Pancreas (tissue), 10 donors: ENCODE measurements at regions not wholly inside any gene's neighbourhood (a gene's known extent, or its start where the extent isn't known, plus 50 kb on each side); places are given as distances from the start of the nearest gene placed in this dataset.

Experiments
- ATAC-seq, 4 donors: fragments of 200-7000 bp; cut with Tn5 transposase; one replicate each; pipeline versions ENCODE4 v1.8.0 to v1.9.1; 2020; ENCODE audit warnings: mild to moderate bottlenecking in 4 of 4, moderate library complexity in 4 of 4
- DNase-seq, 6 donors: peaks; one replicate each; pipeline ENCODE4 v3.0.0-alpha.2; 2020
- FAIRE-seq: peaks from 2 replicates; lab custom pipeline; 2012; peaks lifted over from hg19 to GRCh38; lab: Jason Lieb, UNC
- H3K27ac ChIP-seq, 4 donors: fragments of 200-600 bp; sonication (generic); 1 replicate in 3 of 4; 2 replicates in 1 of 4; pipeline versions ENCODE4 v1.5.0 to v1.8.0; 2020
- H3K27me3 ChIP-seq, 4 donors: fragments of 200-600 bp; one replicate each; pipeline ENCODE4 v1.8.0; 2021
- H3K36me3 ChIP-seq, 3 donors: fragments of 200-600 bp; sonication (generic) in 1 of 3; one replicate each; pipeline versions ENCODE4 v1.5.0 to v1.8.0; 2020 to 2021
- H3K4me1 ChIP-seq, 3 donors: fragments of 200-600 bp; one replicate each; pipeline ENCODE4 v1.8.0; 2021
- H3K4me3 ChIP-seq, 4 donors: fragments of 200-600 bp; sonication (generic) in 2 of 4; one replicate each; pipeline versions ENCODE4 v1.5.0 to v1.8.0; 2020 to 2021
- H3K9me3 ChIP-seq, 4 donors: fragments of 200-600 bp; one replicate each; pipeline ENCODE4 v1.8.0; 2021
- CTCF ChIP-seq, 4 donors: fragments of 200-600 bp; sonication (generic) in 3 of 4; IDR thresholded peaks; one replicate each; pipeline versions ENCODE4 v1.5.0 to v1.8.0; 2021; ENCODE audit warnings: antibody characterized with exemption in 4 of 4
- WGBS, 2 donors: extraction: QIAGEN DNeasy Blood & Tissue Kit; methylation state at CpG; one replicate each; pipeline ENCODE4 v1.1.7; 2013; 5-methylcytosine and 5-hydroxymethylcytosine counted together
- intact Hi-C, 3 donors: fragments of 100-400 bp; cut with DNase I; formaldehyde crosslinking; loops; one replicate each; pipeline versions ENCODE4 v1.11.1 to v1.14.2; 2022
- donor health status: healthy with polysubstance abuse.
- donor health status: DM: no; HTN: no; CAD: no; lungs with moderate emphysema.
- donor health status: DM: no; HTN: no; CAD: no.
- donor health status: control.
- donor health status: control.
- donor health status: Bipolar disorder and iron deficiency.
- donor health status: DM: yes; HTN: yes; CAD: no.
- donor health status: DM: no; HTN: no; CAD: no.
- donor health status: DM: no; HTN: no; CAD: no.
- donor health status: DM: yes; HTN: yes; CAD: no.

DNA sequence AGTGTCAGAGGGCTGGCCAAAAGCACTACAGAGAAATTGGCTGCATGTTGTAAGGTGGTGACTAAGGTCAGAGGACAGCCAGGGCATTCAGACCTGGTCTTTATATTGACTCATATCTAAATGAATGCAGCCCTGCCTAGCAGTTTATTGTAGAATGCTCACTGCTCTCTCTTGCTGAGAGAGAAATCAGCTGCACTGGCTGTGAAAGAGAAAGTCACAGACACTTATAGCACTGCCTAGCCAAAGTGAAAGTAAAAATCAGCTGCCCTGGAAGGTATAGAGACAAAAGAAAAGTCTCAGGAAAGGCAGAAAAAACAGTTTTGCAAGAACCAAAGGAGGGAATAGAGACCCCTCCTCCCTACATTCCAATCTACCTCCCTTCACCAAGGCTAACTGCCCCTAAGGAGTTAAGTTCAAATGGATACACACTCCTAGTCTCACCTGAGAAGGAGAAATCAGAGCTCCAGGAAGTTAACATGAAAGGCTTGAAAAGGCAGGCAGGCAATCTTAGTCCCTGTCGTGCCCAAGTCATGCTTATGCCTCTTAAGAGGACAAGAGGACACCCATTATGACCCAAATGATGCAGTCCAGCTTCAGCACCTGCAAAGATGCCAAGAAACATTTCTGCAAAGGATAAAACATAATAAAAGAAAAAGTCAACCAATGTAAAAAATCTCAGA is 235.1 kb downstream of the RPS4Y2 start:
- FAIRE-seq (no peak), DNase-seq (no peak), ATAC-seq (no peak)
- no peaks in the 10 kb centered on the region for H3K27me3 ChIP-seq
- H3K4me3 ChIP-seq: no peak overlapping the region
- intact Hi-C loops: no loop called here
- H3K4me1 ChIP-seq: no peaks in the 10 kb centered on the region
- 0% methylated on average over 1 of the region's 1 CpG; no CpG with 5 or more reads in 1 of the 2 donors for WGBS, 2 donors
- no peak for TF ChIP-seq CTCF (IDR thresholded peaks at IDR 0.05)
- H3K27ac ChIP-seq: no peak overlapping the region
- no peaks in the 10 kb centered on the region for H3K36me3 ChIP-seq
- H3K9me3 ChIP-seq: no peaks in the 10 kb centered on the region

DNA sequence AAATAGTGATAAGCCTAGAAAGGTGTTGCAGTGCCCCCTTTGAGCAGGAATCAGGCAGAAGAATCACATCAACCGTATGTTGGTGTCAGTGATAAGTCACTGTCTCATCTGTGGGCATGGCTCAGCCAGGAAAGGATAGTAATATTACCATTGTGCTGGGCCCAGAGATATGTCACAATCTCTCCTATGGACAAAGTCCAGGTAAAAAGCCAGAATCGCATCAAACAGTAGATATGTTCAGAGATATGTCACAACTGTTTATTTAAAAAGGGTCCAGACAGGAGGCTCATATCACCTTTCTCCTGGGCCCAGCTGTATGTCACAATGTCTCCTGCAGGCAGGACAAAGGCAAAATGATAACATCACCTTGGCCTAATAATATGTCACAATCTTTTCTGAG is 241.4 kb downstream of the RPS4Y2 start:
- FAIRE-seq (no peak), ATAC-seq (no peak), DNase-seq (no peak)
- no peaks in the 10 kb centered on the region for H3K9me3 ChIP-seq
- no peak overlapping the region for H3K27ac ChIP-seq
- H3K36me3 ChIP-seq: no peaks in the 10 kb centered on the region
- no peak for TF ChIP-seq CTCF (IDR thresholded peaks at IDR 0.05)
- no peaks in the 10 kb centered on the region for H3K27me3 ChIP-seq
- intact Hi-C loops: no loop called here
- H3K4me3 ChIP-seq: no peak overlapping the region
- WGBS, 2 donors: 45% methylated on average over 2 of the region's 2 CpGs; no CpG with 5 or more reads in 1 of the 2 donors
- no peaks in the 10 kb centered on the region for H3K4me1 ChIP-seq

DNA sequence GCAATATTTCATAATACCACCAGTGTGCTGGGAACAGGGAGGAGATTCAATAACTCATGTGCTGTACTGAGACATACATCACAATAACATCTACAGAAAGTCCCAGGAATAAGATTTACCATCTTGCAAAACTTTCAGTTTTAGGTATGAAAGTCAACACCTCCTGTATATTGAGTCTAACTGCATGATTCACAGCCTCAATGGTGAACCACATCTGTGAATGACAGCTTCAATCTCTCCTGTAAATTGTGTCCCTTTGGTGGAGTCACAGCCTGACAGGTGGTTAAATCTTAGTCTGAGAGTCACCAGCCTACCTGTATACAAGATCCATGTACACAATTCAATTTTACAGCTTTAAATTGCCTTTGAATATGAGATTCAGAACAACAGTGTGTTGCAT is 242.1 kb downstream of the RPS4Y2 start:
- H3K4me3 ChIP-seq: no peak overlapping the region
- H3K36me3 ChIP-seq: no peaks in the 10 kb centered on the region
- no peak for FAIRE-seq
- no peaks in the 10 kb centered on the region for H3K4me1 ChIP-seq
- no peak for ATAC-seq
- H3K27ac ChIP-seq: no peak overlapping the region
- intact Hi-C loops: no loop called here
- no peak for DNase-seq
- no peak for TF ChIP-seq CTCF (IDR thresholded peaks at IDR 0.05)
- H3K27me3 ChIP-seq: no peaks in the 10 kb centered on the region
- H3K9me3 ChIP-seq: no peaks in the 10 kb centered on the region

DNA sequence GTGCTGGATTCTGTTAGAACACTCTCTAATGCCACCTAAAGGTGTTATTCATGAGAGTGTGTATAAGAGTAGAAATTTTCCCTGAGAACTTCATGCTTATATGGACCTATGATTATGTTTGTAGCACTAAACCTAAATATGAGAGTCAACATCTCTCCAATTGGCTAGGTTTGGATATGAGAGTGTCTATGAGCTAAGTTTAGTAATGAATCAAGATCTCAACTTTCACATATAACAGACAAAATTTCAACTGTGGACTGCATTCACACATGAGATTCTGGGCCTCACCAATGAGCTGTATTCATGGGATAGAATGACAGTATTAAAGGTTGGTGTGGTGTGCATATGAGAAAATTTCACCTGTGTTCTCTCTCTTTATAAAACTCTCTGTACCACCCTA is 242.6 kb downstream of the RPS4Y2 start:
- no peaks in the 10 kb centered on the region for H3K36me3 ChIP-seq
- ATAC-seq (no peak), FAIRE-seq (no peak), DNase-seq (no peak)
- no peak for TF ChIP-seq CTCF (IDR thresholded peaks at IDR 0.05)
- no peaks in the 10 kb centered on the region for H3K4me1 ChIP-seq
- intact Hi-C loops: no loop called here
- H3K4me3 ChIP-seq: no peak overlapping the region
- no peaks in the 10 kb centered on the region for H3K9me3 ChIP-seq
- H3K27me3 ChIP-seq: no peaks in the 10 kb centered on the region
- H3K27ac ChIP-seq: no peak overlapping the region

DNA sequence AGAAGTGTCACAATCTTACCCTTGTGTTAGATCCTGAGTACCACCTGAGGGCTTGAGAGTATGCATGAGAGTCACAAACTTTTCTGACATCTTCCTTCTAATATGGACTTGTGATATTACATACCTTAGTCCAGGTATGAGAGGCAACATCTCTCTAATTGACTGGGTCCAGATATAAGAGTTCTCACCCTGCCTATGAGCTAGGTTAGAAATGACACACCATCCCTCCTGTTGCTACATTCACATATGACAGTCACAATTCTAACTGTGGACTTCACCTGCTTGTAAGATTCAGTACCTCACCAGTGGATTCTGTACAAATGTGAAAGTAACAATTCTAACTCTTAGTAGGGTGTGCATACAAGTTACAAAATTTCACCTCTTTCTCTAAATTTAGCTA is 245.2 kb downstream of the RPS4Y2 start:
- H3K4me1 ChIP-seq: no peaks in the 10 kb centered on the region
- intact Hi-C loops: no loop called here
- H3K36me3 ChIP-seq: no peaks in the 10 kb centered on the region
- ATAC-seq: no peak
- TF ChIP-seq CTCF (IDR thresholded peaks at IDR 0.05): no peak
- no peaks in the 10 kb centered on the region for H3K27me3 ChIP-seq
- no peaks in the 10 kb centered on the region for H3K9me3 ChIP-seq
- H3K27ac ChIP-seq: no peak overlapping the region
- no peak for FAIRE-seq
- no peak for DNase-seq
- H3K4me3 ChIP-seq: no peak overlapping the region
